Mesodermal cell (in vitro differentiated cells): ENCODE measurements at regions not wholly inside any gene's neighbourhood (a gene's known extent, or its start where the extent isn't known, plus 50 kb on each side); places are given as distances from the start of the nearest gene placed in this dataset.

Experiments
- H3K27ac ChIP-seq: 2 replicates; pipeline ENCODE4 v1.7.0; 2013; ENCODE audit warnings: mild to moderate bottlenecking, low read depth, low read length, moderate library complexity; ENCODE audit not compliant: severe bottlenecking
- H3K36me3 ChIP-seq: 2 replicates; pipeline ENCODE4 v1.7.1; 2013; ENCODE audit warnings: mild to moderate bottlenecking, low read length, moderate library complexity; ENCODE audit not compliant: control insufficient read depth, insufficient read depth
- H3K4me1 ChIP-seq: one replicate; pipeline ENCODE4 v1.7.1; 2013; ENCODE audit warnings: mild to moderate bottlenecking, low read length; ENCODE audit not compliant: insufficient read depth, control insufficient read depth, poor library complexity, severe bottlenecking
- H3K4me3 ChIP-seq: 2 replicates; pipeline ENCODE4 v1.7.0; 2013; ENCODE audit warnings: low read length, control low read depth, mild to moderate bottlenecking; ENCODE audit not compliant: insufficient read depth, poor library complexity, severe bottlenecking; ENCODE audit errors: extremely low read depth
- H3K9me3 ChIP-seq: 2 replicates; pipeline ENCODE4 v1.7.1; 2013; ENCODE audit warnings: mild to moderate bottlenecking, low read length, moderate library complexity; ENCODE audit not compliant: control insufficient read depth
- WGBS, 2 experiments: methylation state at CpG; one replicate each; pipeline ENCODE4 v1.1.5; 2013; ENCODE audit warnings: missing lambda C conversion rate in 2 of 2; ENCODE audit not compliant: insufficient coverage in 2 of 2; 5-methylcytosine and 5-hydroxymethylcytosine counted together

DNA sequence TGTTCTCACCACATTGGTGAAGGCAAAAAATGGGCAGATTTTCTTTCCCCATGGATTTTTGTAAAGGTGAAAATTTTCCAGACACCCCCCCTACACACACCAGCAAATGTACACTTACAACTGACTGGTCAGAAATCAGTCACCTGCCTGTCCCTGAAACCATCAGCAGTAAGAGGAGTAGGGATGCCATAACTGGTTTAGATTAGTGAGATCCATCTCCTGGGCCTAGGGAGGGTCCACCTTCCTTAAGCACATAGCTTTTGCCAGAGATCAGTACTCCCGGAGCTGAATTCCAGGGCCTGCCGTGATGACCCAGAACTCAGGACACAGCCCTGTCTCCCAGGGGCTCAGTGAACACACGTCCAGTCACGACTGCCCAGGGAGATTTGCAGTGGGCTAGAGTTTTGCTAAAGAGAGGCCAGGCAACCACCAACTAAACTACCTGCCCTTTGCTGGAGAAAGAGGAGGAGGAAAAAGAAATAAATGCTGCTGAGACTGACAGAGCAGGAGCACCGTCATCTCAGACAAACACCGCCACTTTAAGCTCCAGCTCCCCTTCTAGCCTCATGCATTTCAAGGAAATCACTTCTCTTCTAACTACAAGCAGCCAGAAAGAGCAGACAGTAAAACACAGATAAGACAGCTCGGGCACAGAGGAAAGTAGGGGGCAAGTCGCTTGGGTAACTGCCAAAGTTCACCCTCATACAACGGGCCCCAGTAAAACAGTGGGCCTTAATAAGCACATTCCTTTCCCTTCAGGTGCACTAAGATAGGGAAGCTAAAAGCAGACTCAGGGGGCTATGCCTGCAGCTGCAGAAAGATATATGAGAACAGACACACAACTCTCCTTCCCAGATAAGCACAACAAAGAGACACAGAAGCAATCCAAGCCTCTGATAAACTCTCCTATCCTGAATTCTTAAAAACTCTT is 82.6 kb upstream of the SPTLC3 start:
- H3K36me3 ChIP-seq = no peaks in the 10 kb centered on the region
- no peak overlapping the region for H3K4me3 ChIP-seq
- WGBS, 2 experiments = 68 to 78% methylated on average over 5 to 6 of the region's 9 CpGs
- H3K9me3 ChIP-seq = no peaks in the 10 kb centered on the region
- H3K4me1 ChIP-seq = peaks cover 55% of the 10 kb centered on the region
- H3K27ac ChIP-seq = peak overlapping the region; percentile 67

DNA sequence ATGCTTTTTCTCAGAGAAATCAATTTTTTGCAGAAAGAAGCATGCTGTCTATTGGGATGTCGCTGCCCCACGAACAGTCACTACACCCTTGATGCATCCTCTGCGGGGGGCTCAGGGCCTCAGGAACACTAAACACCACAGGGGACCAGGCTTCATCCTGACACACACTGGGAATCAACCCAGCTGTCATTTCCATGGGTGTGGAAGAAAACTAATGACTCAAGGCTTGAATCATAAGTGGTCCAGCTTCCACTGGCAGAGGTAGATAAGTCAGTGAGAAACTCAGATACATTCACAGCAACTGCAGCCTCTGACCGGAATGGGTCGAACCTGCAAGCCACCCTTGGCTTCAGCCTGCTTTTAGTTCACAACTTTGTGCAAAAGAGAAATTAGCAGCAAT is 81.3 kb upstream of the SPTLC3 start:
- Histone ChIP-seq H3K36me3 (no peaks in the 10 kb centered on the region), H3K9me3 (no peaks in the 10 kb centered on the region), H3K4me1 (peaks cover 55% of the 10 kb centered on the region), H3K27ac (no peak overlapping the region), H3K4me3 (no peak overlapping the region)
- WGBS, 2 experiments = 88 to 93% methylated on average over 5 of the region's 5 CpGs

- Histone ChIP-seq H3K4me3 (no peak overlapping the region), H3K9me3 (no peaks in the 10 kb centered on the region), H3K4me1 (peaks cover 55% of the 10 kb centered on the region), H3K27ac (peak overlapping the region; percentile 24), H3K36me3 (no peaks in the 10 kb centered on the region)
- 100% methylated on average over 1 of the region's 1 CpG; no CpG with 5 or more reads in 1 of the 2 experiments for WGBS, 2 experiments
Observed at GRCh38 chr20:12928358-12928754, 80.4 kb upstream of the SPTLC3 start.

DNA sequence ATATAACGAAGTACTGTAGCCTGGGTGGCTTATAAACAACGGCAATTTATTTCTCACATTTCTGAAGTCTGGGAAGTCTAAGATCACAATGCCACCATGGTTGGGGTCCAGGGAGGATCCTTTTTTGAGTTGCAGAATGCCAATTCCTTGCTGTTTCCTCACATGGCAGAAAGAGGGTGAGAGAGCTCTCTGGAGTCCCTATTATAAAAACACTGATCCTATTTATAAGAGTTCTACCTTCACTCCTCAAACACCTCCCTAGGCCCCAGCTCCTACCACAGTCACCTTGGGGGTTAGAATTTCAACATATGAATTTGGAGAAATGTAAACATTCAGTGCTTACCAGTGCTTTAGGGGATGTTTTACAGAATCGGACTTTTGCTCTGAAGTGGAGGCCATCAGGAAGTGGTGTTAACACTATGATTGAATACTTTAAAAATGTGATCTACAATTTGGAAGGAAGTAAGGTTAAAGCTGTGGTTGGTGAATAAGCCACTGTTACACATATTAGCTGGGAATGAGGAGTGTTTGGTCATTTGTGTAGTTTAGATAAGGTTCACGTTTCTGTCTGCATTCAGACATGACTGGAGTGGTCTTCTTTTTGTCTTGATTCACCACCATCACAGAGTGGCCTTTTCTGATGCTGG is 79.9 kb upstream of the SPTLC3 start:
- H3K36me3 ChIP-seq = no peaks in the 10 kb centered on the region
- H3K4me3 ChIP-seq = no peak overlapping the region
- peak overlapping the region; percentile 24 for H3K27ac ChIP-seq
- no peaks in the 10 kb centered on the region for H3K9me3 ChIP-seq
- peaks cover 55% of the 10 kb centered on the region for H3K4me1 ChIP-seq
- 90 to 100% methylated on average over 1 to 3 of the region's 4 CpGs for WGBS, 2 experiments

DNA sequence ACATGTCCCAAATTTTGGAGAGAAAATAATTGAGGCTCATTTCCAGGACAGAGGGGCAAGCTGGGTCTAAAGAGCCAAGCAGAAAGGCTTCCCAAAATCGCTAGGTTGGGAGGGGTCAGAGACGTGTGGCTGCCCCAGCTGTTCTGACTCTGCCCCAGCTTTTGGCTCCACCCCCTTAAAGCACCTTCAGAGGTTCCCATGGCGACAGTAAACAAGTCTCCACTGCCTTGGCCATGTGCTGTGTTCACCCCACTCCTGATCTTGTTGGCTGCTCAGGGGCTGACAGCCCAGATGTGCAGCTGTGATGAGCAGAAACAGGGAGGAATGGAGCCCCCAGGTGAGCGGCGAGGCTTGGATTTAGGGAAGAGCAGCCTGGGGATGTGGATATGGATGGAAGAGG is 72.8 kb upstream of the SPTLC3 start:
- Histone ChIP-seq H3K36me3 (no peaks in the 10 kb centered on the region), H3K9me3 (no peaks in the 10 kb centered on the region), H3K4me1 (peaks cover under 1% of the 10 kb centered on the region), H3K4me3 (no peak overlapping the region), H3K27ac (no peak overlapping the region)
- 70 to 76% methylated on average over 4 of the region's 5 CpGs for WGBS, 2 experiments

DNA sequence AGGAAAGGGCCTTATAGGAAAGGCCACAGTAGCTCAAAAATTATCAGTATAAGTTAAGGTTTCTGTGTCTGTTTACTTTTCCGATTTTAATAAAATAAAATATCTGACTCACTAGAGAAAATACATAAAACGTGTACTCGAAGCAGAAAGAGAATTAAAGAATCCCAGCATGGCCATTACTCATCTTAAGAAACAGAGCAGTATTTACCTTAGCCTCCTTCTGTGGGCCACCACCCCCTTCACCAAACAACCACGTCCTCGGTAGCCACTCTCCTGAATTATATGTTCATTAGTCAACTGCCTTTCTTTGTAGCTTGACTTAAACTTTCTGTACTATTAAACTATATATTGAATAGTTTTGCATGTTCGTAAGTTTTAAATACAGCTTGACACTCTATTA is 72.2 kb upstream of the SPTLC3 start:
- Histone ChIP-seq H3K4me1 (peaks cover 2% of the 10 kb centered on the region), H3K27ac (no peak overlapping the region), H3K9me3 (no peaks in the 10 kb centered on the region), H3K36me3 (no peaks in the 10 kb centered on the region), H3K4me3 (no peak overlapping the region)
- 100% methylated on average over 3 of the region's 6 CpGs; no CpG with 5 or more reads in 1 of the 2 experiments for WGBS, 2 experiments

- Histone ChIP-seq H3K36me3 (no peaks in the 10 kb centered on the region), H3K4me3 (no peak overlapping the region), H3K27ac (no peak overlapping the region), H3K4me1 (peaks cover 2% of the 10 kb centered on the region), H3K9me3 (no peaks in the 10 kb centered on the region)
- WGBS, 2 experiments = no CpG with 5 or more reads among the region's 1 CpG
Observed at GRCh38 chr20:12941025-12941424, 67.7 kb upstream of the SPTLC3 start.

DNA sequence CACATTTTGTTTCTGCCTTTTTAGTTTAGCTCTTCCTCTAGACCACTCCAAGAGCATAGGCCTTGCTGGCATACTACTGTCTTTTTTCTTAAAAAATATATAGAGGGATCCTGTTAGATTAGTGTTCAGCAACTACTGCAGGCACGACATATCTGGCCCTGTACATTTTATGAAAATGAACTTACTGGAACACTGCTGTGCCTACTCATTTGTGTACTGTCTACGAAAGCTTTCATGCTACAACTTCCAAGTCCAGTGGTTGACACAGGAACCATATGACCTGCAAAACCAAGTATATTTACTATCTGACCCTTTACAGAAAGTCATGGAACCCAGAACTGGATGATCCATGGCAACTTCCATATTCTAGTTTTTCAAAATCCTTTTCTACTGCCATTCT is 66.6 kb upstream of the SPTLC3 start:
- Histone ChIP-seq H3K9me3 (no peaks in the 10 kb centered on the region), H3K4me1 (peaks cover 2% of the 10 kb centered on the region), H3K27ac (no peak overlapping the region), H3K4me3 (no peak overlapping the region), H3K36me3 (no peaks in the 10 kb centered on the region)
- WGBS, 2 experiments = 73 to 100% methylated on average over 2 of the region's 2 CpGs

- no peaks in the 10 kb centered on the region for H3K4me1 ChIP-seq
- no peak overlapping the region for H3K27ac ChIP-seq
- no peak overlapping the region for H3K4me3 ChIP-seq
- no peaks in the 10 kb centered on the region for H3K9me3 ChIP-seq
- no peaks in the 10 kb centered on the region for H3K36me3 ChIP-seq
Observed at GRCh38 chr20:12946789-12947188, 62.0 kb upstream of the SPTLC3 start.

- Histone ChIP-seq H3K27ac (no peak overlapping the region), H3K9me3 (no peaks in the 10 kb centered on the region), H3K36me3 (no peaks in the 10 kb centered on the region), H3K4me3 (no peak overlapping the region), H3K4me1 (no peaks in the 10 kb centered on the region)
- 63 to 85% methylated on average over 1 to 2 of the region's 3 CpGs for WGBS, 2 experiments
Observed at GRCh38 chr20:12947691-12948090, 61.1 kb upstream of the SPTLC3 start.

GRCh38 chr20:12949429-12949980 is 59.3 kb upstream of the SPTLC3 start:
- no peaks in the 10 kb centered on the region for H3K4me1 ChIP-seq
- no peak overlapping the region for H3K27ac ChIP-seq
- no peak overlapping the region for H3K4me3 ChIP-seq
- H3K9me3 ChIP-seq = no peaks in the 10 kb centered on the region
- WGBS, 2 experiments = 85% methylated on average over 4 of the region's 4 CpGs
- H3K36me3 ChIP-seq = no peaks in the 10 kb centered on the region
